ENCODE measurements at regions not wholly inside any gene's neighbourhood (a gene's known extent, or its start where the extent isn't known, plus 50 kb on each side); places are given as distances from the start of the nearest gene placed in this dataset.

GRCh38 chr11:127054153-127054552 is 53.6 kb upstream of the KIRREL3 start:
- POLR2A ChIA-PET = no interaction called here
- Mint-ChIP-seq H3K27ac (no peak overlapping the region), H3K4me3 (no peak overlapping the region), H3K36me3 (no peaks in the 10 kb centered on the region), H3K4me1 (peaks cover 0 to 2% (median 0%) of the 10 kb centered on the region in 4 donors), H3K27me3 (peaks cover 0 to 8% (median 1%) of the 10 kb centered on the region in 5 donors), H3K9me3 (no peaks in the 10 kb centered on the region)
- DNase-seq (no peak), ATAC-seq (no peak)

DNA sequence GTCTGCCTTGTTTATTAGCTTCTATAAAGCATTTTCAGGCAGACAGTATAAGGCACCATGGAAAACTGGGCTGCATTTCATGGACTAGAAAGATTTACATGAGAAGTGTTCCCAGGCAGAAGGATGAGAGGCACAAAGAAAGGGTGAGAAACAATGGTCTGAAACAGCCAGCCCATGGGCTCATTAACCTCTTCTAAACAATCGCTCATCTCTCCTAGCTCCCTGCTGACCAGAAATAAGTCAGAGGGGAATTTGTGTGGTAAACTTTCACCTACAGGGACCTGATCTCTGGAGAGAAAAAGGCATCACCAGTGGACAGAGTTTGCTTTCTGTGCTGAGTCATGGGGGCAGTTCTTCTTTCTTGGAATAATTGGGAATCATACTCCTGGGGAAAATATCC is 51.8 kb upstream of the KIRREL3 start:
- Mint-ChIP-seq H3K9me3 (no peaks in the 10 kb centered on the region), H3K4me3 (no peak overlapping the region), H3K36me3 (no peaks in the 10 kb centered on the region), H3K4me1 (no peaks in the 10 kb centered on the region), H3K27ac (no peak overlapping the region), H3K27me3 (peaks cover 0 to 8% (median 0%) of the 10 kb centered on the region in 5 donors)
- POLR2A ChIA-PET = no interaction called here
- no peak for DNase-seq
- no peak for ATAC-seq
